ENCODE measurements at regions not wholly inside any gene's neighbourhood (a gene's known extent, or its start where the extent isn't known, plus 50 kb on each side); places are given as distances from the start of the nearest gene placed in this dataset.

- peaks cover 4% of the 10 kb centered on the region for H3K27me3 ChIP-seq
- no peak for ATAC-seq
- TF ChIP-seq POLR2A (IDR thresholded peaks at IDR 0.05): no peak
- no peak for TF ChIP-seq CTCF (IDR thresholded peaks at IDR 0.05)
- TF ChIP-seq EP300 (IDR thresholded peaks at IDR 0.05): no peak
- TF ChIP-seq POLR2AphosphoS5 (IDR thresholded peaks at IDR 0.05): no peak
- WGBS, 2 donors (ENCODE audit: low coverage in 1 of 2): 69 to 76% methylated on average over 4 of the region's 4 CpGs
- no peaks in the 10 kb centered on the region for H3K36me3 ChIP-seq
- H3K4me1 ChIP-seq: no peaks in the 10 kb centered on the region
- H3K27ac ChIP-seq: no peak overlapping the region
- peaks cover 0 to 4% (median 0%) of the 10 kb centered on the region in 3 donors for H3K9me3 ChIP-seq
- no peak overlapping the region for H3K4me3 ChIP-seq
Measured at GRCh38 chr17:5962371-5962770, 107.8 kb upstream of the WSCD1 start.

GRCh38 chr17:5971969-5972368 is 98.2 kb upstream of the WSCD1 start:
- Histone ChIP-seq H3K27me3 (no peaks in the 10 kb centered on the region), H3K9me3 (peaks cover 0 to 28% (median 0%) of the 10 kb centered on the region in 3 donors), H3K4me1 (no peaks in the 10 kb centered on the region), H3K36me3 (no peaks in the 10 kb centered on the region), H3K27ac (no peak overlapping the region), H3K4me3 (no peak overlapping the region)
- ATAC-seq: no peak
- TF ChIP-seq EP300 (IDR thresholded peaks at IDR 0.05) (no peak), CTCF (IDR thresholded peaks at IDR 0.05) (no peak)
- 20% methylated on average over 1 of the region's 1 CpG; no CpG with 5 or more reads in 1 of the 2 donors for WGBS, 2 donors (ENCODE audit: low coverage in 1 of 2)

GRCh38 chr17:5973410-5973809 is 96.8 kb upstream of the WSCD1 start:
- no peaks in the 10 kb centered on the region for H3K36me3 ChIP-seq
- no peak overlapping the region for H3K4me3 ChIP-seq
- TF ChIP-seq POLR2A (IDR thresholded peaks at IDR 0.05) (no peak), CTCF (IDR thresholded peaks at IDR 0.05) (no peak), POLR2AphosphoS5 (IDR thresholded peaks at IDR 0.05) (no peak), EP300 (IDR thresholded peaks at IDR 0.05) (no peak)
- 60% methylated on average over 1 of the region's 3 CpGs for whole genome bisulfite sequencing, 2 donors (ENCODE audit: low coverage in 1 of 2)
- H3K27ac ChIP-seq: no peak overlapping the region
- no peak for ATAC-seq
- H3K4me1 ChIP-seq: no peaks in the 10 kb centered on the region
- peaks cover 0 to 16% (median 0%) of the 10 kb centered on the region in 3 donors for H3K9me3 ChIP-seq
- no peaks in the 10 kb centered on the region for H3K27me3 ChIP-seq

GRCh38 chr17:5975661-5976060 is 94.5 kb upstream of the WSCD1 start:
- H3K9me3 ChIP-seq: peaks cover 0 to 15% (median 0%) of the 10 kb centered on the region in 3 donors
- no peak for ATAC-seq
- H3K36me3 ChIP-seq: no peaks in the 10 kb centered on the region
- H3K4me3 ChIP-seq: no peak overlapping the region
- H3K27me3 ChIP-seq: no peaks in the 10 kb centered on the region
- H3K4me1 ChIP-seq: no peaks in the 10 kb centered on the region
- no peak for TF ChIP-seq POLR2AphosphoS5 (IDR thresholded peaks at IDR 0.05)
- 31% methylated on average over 3 of the region's 3 CpGs; no CpG with 5 or more reads in 1 of the 2 donors for WGBS, 2 donors (ENCODE audit: low coverage in 1 of 2)
- H3K27ac ChIP-seq: no peak overlapping the region

GRCh38 chr17:5976251-5976650 is 93.9 kb upstream of the WSCD1 start:
- peaks cover 0 to 15% (median 0%) of the 10 kb centered on the region in 3 donors for H3K9me3 ChIP-seq
- no peak overlapping the region for H3K4me3 ChIP-seq
- no peak for TF ChIP-seq EP300 (IDR thresholded peaks at IDR 0.05)
- TF ChIP-seq POLR2A (IDR thresholded peaks at IDR 0.05): no peak
- TF ChIP-seq CTCF (IDR thresholded peaks at IDR 0.05): no peak
- no peak for TF ChIP-seq POLR2AphosphoS5 (IDR thresholded peaks at IDR 0.05)
- H3K4me1 ChIP-seq: no peaks in the 10 kb centered on the region
- H3K36me3 ChIP-seq: no peaks in the 10 kb centered on the region
- ATAC-seq: no peak
- 36% methylated on average over 6 of the region's 6 CpGs; no CpG with 5 or more reads in 1 of the 2 donors for WGBS, 2 donors (ENCODE audit: low coverage in 1 of 2)
- no peaks in the 10 kb centered on the region for H3K27me3 ChIP-seq
- no peak overlapping the region for H3K27ac ChIP-seq

All from gastroesophageal sphincter (tissue), 4 donors.